ENCODE measurements at regions not wholly inside any gene's neighbourhood (a gene's known extent, or its start where the extent isn't known, plus 50 kb on each side); places are given as distances from the start of the nearest gene placed in this dataset.
"Not testable (repeated sequence)": the region's sequence is repeated elsewhere in the genome, so short reads cannot be mapped to it uniquely, and the experiment has no call there.

DNA sequence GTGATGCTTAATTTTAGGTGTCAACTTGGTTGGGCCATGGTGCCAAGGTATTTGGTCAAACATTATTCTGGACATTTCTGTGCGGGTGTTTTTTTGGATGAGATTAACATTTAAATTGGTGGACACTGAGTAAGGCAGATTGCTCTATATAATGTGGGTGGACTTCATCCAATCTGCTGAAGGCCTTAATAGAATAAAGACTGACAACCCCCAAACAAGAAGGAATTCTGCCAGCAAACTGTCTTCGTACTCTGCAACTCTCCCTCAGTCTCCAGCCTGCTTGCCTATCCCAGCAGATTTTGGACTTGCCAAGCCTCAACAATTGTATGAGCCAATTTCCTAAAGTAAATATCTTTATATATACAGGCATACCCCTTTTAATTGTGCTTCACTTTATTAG lies 850.1 kb downstream of the TBC1D32 start:
- no peak for DNase-seq

DNA sequence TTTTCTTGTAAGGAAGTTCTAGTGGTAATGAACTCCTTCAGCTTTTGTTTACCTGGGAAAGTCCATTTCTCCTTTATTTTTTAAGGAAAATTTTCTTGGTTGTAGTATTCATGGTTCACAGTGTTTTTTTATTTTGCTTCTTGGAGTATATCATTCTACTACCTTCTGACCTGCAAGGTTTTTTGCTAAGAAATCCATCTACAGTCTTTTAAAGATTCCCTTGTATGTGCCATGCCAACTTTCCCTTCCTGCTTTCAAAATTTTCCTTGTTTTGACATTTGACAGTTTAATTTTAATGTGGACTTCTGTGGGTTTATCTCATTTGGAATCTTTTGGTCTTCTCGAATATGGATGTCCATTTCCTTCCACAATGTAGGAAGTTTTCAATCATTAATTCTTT lies 855.6 kb downstream of the TBC1D32 start:
- DNase-seq: no peak

DNA sequence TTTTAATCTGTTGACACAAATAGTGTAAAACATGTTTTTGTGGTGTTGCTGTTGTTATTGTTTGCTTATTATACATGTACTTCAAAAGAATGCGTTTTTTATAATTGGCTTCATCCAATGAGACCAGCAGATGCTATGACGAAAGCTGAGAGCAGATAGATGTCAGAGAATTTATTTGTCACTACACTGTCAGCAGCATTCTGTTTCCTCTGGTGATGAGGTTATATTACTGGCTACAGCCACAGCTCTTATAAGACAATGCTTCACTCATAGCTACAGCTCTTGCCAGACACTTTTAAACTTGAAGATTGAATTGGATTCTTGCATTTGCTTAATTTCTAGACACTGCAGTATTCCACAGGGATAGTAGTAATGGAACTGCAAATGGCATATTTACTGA lies 860.5 kb downstream of the TBC1D32 start:
- no peak for DNase-seq

DNA sequence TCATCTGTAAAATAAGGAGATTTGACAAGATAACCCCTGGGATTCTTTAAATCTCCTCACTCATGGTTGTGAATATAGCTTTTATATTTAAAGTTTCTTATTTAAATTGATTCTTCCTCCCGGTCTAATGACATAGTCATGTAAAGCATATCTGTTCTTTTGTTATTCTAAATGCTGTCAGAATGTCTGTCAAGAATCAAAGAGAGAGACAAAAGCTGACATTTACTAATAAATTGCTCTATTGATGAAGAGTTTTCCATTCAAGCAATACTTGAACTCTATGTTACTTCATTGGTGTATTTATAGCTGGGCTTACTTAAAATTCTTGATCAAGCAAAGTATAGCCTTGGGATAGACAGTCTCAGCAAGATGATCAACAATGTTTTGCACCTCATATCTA lies 865.8 kb downstream of the TBC1D32 start:
- no peak for DNase-seq

GRCh38 chr6:120451508-120451907 lies 882.8 kb downstream of the TBC1D32 start:
- DNase-seq: no peak

- DNase-seq: no peak
Observed at GRCh38 chr6:120447605-120448004, 886.7 kb downstream of the TBC1D32 start.

- not testable (repeated sequence) for DNase-seq
Observed at GRCh38 chr6:120432840-120433239, 901.4 kb downstream of the TBC1D32 start.

DNA sequence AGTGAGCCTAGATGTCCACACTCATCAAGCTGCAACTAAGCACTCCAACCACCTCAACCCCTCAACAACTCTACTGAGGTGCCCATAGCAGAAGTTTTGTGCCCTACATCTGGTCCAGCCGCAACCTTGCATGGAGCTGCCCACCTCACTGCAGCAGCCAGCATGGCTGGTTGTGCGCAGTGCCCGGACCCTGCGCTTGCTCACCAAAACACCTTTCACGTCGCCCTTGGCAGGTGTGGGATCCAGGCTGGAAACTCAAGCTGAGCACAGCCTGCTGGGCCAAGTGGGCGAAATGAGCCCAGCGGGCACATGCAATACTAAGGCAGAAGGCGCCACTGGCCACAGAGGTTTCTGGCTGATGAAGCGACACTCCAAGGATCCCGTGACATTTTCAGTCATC lies 902.4 kb downstream of the TBC1D32 start:
- DNase-seq: no peak

- DNase-seq: no peak
Observed at GRCh38 chr6:120411394-120411793, 922.9 kb downstream of the TBC1D32 start.

DNA sequence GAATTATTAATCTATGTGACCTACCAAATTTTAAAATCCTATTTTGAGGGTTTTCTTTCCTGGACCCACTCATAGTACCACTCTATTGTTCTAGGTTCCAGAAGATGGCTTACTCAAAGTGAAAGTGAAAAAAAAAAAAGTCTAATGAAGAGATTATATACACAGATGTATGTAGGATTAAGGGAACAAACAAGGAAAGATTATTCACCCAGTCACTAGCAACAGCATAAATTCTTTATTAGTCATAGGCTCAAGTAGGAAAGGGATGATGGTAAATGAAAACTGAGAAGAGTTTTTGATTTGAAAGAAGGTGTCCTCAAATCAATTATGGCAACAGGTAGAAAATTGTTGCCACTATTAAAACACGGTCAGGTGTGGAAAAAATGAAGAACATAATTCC lies 923.7 kb downstream of the TBC1D32 start:
- DNase-seq: no peak

- DNase-seq: no peak
Observed at GRCh38 chr6:120407696-120408095, 926.6 kb downstream of the TBC1D32 start.

GRCh38 chr6:120405947-120406346 lies 928.3 kb downstream of the TBC1D32 start:
- DNase-seq: no peak

- DNase-seq: no peak
Observed at GRCh38 chr6:120395784-120396183, 938.5 kb downstream of the TBC1D32 start.

GRCh38 chr6:120395330-120395729 lies 939.0 kb downstream of the TBC1D32 start:
- no peak for DNase-seq

DNA sequence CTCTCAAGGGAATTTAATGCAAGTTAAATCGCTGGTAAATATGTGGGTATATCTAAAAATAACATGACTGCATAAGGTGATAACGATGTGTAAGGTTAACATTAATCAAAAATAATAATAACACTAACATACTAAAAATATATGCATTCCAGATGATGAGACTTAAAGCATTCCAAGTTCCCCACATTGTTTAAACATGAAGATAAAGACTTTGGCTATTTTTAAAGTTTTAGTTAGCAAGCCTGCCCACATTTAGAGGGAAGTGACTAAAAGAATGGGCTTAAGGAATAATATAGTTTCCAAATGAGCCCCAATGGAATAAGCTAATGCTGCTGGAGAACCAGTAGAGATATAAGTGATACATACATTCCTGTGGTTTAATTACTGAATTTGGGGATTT lies 941.3 kb downstream of the TBC1D32 start:
- no peak for DNase-seq

- no peak for DNase-seq
Observed at GRCh38 chr6:120384671-120385070, 949.6 kb downstream of the TBC1D32 start.

GRCh38 chr6:120383681-120384080 lies 950.6 kb downstream of the TBC1D32 start:
- no peak for DNase-seq

- DNase-seq: peak; percentile 5
Observed at GRCh38 chr6:120378582-120379220, 955.6 kb downstream of the TBC1D32 start.

DNA sequence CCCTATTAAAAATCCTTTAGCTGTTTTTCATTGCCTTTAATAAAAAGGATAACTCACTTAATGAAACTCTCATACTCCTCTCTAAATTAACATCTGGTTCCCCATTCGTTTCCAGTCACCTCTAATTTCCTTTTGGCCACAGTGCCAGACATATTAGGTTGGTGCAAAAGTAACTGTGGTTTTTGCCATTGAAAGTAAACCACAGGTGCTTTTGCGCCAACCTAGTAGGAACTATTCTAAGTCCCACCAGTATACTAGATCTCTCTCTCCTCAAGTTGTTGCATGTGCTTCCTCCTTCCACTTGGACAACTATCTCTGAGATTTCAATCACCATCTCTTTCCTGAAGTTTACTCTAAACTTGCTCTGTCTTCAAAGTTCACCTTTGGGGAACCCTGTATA lies 961.1 kb downstream of the TBC1D32 start:
- no peak for DNase-seq

- DNase-seq: no peak
Observed at GRCh38 chr6:120363429-120363828, 970.9 kb downstream of the TBC1D32 start.

- DNase-seq: not testable (repeated sequence)
Observed at GRCh38 chr6:120358535-120358934, 975.7 kb downstream of the TBC1D32 start.

DNA sequence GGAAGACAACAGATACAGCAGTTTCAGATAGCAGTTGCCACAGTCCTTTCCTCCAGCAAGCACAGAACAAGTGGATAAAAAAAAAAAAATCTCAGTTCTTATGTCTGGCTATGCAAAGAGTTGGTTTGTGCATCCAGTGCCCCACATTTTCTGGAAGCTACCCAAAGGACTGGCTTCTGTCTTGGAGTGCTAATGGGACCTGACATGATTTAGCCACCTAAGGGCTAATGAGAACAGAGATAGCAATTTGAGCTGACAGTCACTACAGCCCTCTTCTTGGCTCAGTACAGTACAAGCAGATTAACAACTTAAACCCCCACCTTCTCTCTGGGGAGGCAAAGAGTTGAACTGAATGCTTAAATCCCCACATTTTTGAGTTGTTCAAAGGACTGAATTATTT lies 976.8 kb downstream of the TBC1D32 start:
- DNase-seq: no peak

- DNase-seq: no peak
Observed at GRCh38 chr6:120355822-120356221, 978.5 kb downstream of the TBC1D32 start.

- no peak for DNase-seq
Observed at GRCh38 chr6:120354452-120355098, 979.7 kb downstream of the TBC1D32 start.

GRCh38 chr6:120352491-120352890 lies 981.8 kb downstream of the TBC1D32 start:
- no peak for DNase-seq

All from NCI-H510A (cell line).